Upper lobe of right lung (tissue), 1 donor: ENCODE measurements at regions not wholly inside any gene's neighbourhood (a gene's known extent, or its start where the extent isn't known, plus 50 kb on each side); places are given as distances from the start of the nearest gene placed in this dataset.

ENCODE experiments used
- ATAC-seq: fragments of 200-7000 bp; cut with Tn5 transposase; one replicate; pipeline ENCODE4 v1.9.1; 2020; ENCODE audit warnings: mild to moderate bottlenecking, moderate library complexity
- DNase-seq: peaks from one replicate; pipeline ENCODE4 v3.0.0-alpha.2; 2020
- H3K27ac ChIP-seq: fragments of 200-600 bp; one replicate; pipeline ENCODE4 v1.8.0; 2022
- H3K27me3 ChIP-seq: fragments of 200-600 bp; one replicate; pipeline ENCODE4 v1.8.0; 2022; ENCODE audit warnings: mild to moderate bottlenecking
- H3K36me3 ChIP-seq: fragments of 200-600 bp; one replicate; pipeline ENCODE4 v1.8.0; 2022
- H3K4me1 ChIP-seq: fragments of 200-600 bp; one replicate; pipeline ENCODE4 v1.8.0; 2022
- H3K4me3 ChIP-seq: fragments of 200-600 bp; one replicate; pipeline ENCODE4 v1.8.0; 2022; ENCODE audit warnings: mild to moderate bottlenecking
- H3K9me3 ChIP-seq: fragments of 200-600 bp; one replicate; pipeline ENCODE4 v1.8.0; 2022
- intact Hi-C: fragments of 100-400 bp; cut with DNase I; formaldehyde crosslinking; loops from one replicate; pipeline ENCODE4 v1.11.0; 2022
- TF ChIP-seq, protein P1 (sequence below): fragments of 200-600 bp; IDR thresholded peaks from one replicate; pipeline ENCODE4 v1.8.0; 2022; ENCODE audit warnings: antibody characterized with exemption
- donor health status: DM: no; HTN: yes; CAD: no; lungs with severe emphysema.

DNA sequence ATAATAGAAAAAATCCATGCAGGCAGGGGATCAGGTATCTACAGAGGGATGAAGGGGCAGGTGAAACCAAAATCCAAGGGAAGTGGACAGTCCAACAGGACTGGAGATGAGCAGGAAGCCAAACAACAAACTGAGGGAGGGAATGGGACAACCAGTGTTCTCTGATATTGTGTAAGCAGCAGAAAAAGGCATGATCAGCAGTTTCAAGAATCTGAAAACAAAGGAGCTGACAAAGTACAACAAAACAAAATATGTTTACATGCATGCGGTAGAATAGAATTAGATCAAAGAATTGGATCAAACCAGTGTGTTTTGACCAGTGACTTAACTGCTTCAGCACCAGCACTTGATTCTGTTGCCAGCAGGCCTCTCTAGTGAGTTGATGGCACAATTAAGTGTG, 729.7 kb downstream of the RFPL4B start:
- Histone ChIP-seq H3K36me3 (no peaks in the 10 kb centered on the region), H3K27ac (no peak overlapping the region), H3K4me3 (no peak overlapping the region), H3K9me3 (no peaks in the 10 kb centered on the region), H3K27me3 (no peaks in the 10 kb centered on the region), H3K4me1 (no peaks in the 10 kb centered on the region)
- ATAC-seq = no peak
- intact Hi-C loops = no loop called here
- DNase-seq = no peak
- TF ChIP-seq, protein P1, sequence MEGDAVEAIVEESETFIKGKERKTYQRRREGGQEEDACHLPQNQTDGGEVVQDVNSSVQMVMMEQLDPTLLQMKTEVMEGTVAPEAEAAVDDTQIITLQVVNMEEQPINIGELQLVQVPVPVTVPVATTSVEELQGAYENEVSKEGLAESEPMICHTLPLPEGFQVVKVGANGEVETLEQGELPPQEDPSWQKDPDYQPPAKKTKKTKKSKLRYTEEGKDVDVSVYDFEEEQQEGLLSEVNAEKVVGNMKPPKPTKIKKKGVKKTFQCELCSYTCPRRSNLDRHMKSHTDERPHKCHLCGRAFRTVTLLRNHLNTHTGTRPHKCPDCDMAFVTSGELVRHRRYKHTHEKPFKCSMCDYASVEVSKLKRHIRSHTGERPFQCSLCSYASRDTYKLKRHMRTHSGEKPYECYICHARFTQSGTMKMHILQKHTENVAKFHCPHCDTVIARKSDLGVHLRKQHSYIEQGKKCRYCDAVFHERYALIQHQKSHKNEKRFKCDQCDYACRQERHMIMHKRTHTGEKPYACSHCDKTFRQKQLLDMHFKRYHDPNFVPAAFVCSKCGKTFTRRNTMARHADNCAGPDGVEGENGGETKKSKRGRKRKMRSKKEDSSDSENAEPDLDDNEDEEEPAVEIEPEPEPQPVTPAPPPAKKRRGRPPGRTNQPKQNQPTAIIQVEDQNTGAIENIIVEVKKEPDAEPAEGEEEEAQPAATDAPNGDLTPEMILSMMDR = no peak

DNA sequence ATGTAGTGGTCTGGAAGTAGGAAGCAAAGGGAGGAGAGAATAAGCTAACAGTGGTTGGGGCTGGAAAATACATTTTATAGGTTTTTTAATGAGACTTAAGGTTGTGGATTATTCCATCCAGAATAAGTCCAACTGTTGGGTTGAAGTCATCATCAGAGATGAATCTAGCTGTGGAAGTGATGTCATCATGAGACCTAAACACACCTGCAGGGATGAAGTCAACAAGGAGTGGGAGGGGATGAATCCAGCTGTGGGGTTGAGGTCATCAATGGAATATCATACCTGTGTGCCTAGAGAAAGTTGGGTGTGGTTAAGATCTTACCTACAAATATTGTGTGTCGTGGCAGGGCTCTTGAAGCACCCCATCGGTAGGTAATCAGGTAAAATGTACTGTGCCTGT, 730.7 kb downstream of the RFPL4B start:
- Histone ChIP-seq H3K9me3 (no peaks in the 10 kb centered on the region), H3K4me1 (no peaks in the 10 kb centered on the region), H3K27ac (no peak overlapping the region), H3K36me3 (no peaks in the 10 kb centered on the region), H3K27me3 (no peaks in the 10 kb centered on the region), H3K4me3 (no peak overlapping the region)
- intact Hi-C loops = no loop called here
- TF ChIP-seq, protein P1 = no peak
- DNase-seq (no peak), ATAC-seq (no peak)

DNA sequence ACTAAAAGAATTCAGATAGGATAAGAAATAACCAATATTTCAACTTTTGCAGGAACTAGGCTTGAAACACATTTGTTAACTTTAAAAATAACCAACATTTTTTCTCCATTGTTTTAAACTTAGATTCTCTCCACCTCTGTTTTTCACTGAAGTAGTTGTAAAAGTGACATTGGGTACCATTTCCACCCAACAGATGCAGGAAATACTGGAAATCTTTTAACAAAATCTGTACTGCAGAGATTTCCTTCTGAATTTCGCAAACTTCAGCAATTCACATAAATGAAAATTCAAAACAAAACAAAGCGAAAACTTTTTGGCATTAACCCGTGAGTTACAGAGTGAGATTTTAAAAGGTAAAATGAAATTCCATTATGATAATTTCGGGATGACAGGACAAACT, 731.7 kb downstream of the RFPL4B start:
- TF ChIP-seq, protein P1 = no peak

DNA sequence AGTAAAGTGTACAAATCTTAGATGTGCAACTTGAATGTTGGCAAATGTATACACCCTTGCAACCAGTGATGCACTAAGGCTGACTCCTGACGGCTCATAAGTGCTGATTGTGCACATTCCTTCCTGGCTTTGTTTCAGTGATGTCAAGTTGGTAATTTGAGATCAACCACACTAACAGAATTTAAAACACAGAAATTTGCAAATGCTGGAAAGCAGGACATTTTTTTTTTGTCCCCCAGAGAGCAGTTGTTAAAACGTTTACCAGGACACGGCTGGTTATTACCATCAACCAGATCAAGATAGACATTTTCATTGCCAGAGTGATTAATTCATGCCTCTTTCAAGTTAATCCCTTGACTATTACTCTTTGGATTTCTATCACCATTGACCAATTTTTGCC, 735.6 kb downstream of the RFPL4B start:
- intact Hi-C loops = no loop called here
- no peak for DNase-seq
- TF ChIP-seq, protein P1 = no peak
- Histone ChIP-seq H3K4me1 (no peaks in the 10 kb centered on the region), H3K27ac (no peak overlapping the region), H3K4me3 (no peak overlapping the region), H3K27me3 (no peaks in the 10 kb centered on the region), H3K36me3 (no peaks in the 10 kb centered on the region), H3K9me3 (no peaks in the 10 kb centered on the region)
- ATAC-seq = no peak

More for the DNA sequence above, 731.7 kb downstream of the RFPL4B start:
- Histone ChIP-seq H3K4me3 (no peak overlapping the region), H3K36me3 (no peaks in the 10 kb centered on the region), H3K4me1 (no peaks in the 10 kb centered on the region), H3K27me3 (no peaks in the 10 kb centered on the region), H3K27ac (no peak overlapping the region), H3K9me3 (no peaks in the 10 kb centered on the region)
- no peak for DNase-seq
- intact Hi-C loops = no loop called here
- ATAC-seq = no peak

DNA sequence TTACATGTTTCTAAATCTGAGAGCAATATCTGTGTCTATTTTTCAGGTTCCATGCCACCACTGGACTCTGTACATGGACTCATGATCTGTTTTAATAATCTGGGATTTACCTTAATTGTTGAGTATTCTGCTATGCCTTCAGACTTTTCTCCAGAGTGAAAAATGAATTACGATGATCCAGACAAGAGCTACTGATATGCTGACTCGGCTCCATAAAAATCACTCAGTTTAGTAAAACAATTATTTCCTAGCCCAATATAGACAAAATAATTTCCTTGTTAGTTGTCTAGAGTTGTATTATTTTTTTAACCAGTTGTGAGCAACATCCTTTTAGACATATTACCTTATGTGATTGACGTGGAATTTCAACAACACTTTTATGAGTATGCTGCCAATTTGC, 736.8 kb downstream of the RFPL4B start:
- ATAC-seq (no peak), DNase-seq (no peak)
- H3K36me3 ChIP-seq = no peaks in the 10 kb centered on the region
- no peaks in the 10 kb centered on the region for H3K4me1 ChIP-seq
- H3K9me3 ChIP-seq = no peaks in the 10 kb centered on the region
- TF ChIP-seq, protein P1 = no peak
- intact Hi-C loops = no loop called here
- H3K27me3 ChIP-seq = no peaks in the 10 kb centered on the region
- H3K4me3 ChIP-seq = no peak overlapping the region
- no peak overlapping the region for H3K27ac ChIP-seq

DNA sequence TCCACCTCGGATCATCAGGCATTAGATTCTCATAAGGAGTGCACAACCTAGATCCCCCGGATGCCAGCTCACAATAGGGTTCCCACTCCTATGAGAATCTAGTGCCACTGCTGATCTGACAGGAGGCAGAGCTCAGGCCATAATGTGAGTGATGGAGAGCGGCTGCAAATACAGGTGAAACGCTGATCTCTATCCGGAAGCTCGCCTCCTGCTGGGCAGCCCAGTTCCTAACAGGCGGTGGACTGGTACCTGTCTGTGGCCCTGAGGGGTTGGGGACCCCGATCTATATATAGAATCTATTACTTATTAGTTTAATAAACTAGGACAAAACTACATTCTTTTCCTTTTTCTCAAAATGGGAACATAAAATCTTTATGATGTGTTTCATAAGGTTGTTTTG, 741.9 kb downstream of the RFPL4B start:
- TF ChIP-seq, protein P1 = no peak
- Histone ChIP-seq H3K36me3 (no peaks in the 10 kb centered on the region), H3K9me3 (no peaks in the 10 kb centered on the region), H3K4me3 (no peak overlapping the region), H3K27me3 (no peaks in the 10 kb centered on the region), H3K4me1 (no peaks in the 10 kb centered on the region), H3K27ac (no peak overlapping the region)
- ATAC-seq = no peak
- intact Hi-C loops = no loop called here
- no peak for DNase-seq
